Pancreas (tissue), 10 donors: ENCODE measurements at regions not wholly inside any gene's neighbourhood (a gene's known extent, or its start where the extent isn't known, plus 50 kb on each side); places are given as distances from the start of the nearest gene placed in this dataset.

Source experiments
- ATAC-seq, 4 donors: fragments of 200-7000 bp; cut with Tn5 transposase; one replicate each; pipeline versions ENCODE4 v1.8.0 to v1.9.1; 2020; ENCODE audit warnings: mild to moderate bottlenecking in 4 of 4, moderate library complexity in 4 of 4
- DNase-seq, 6 donors: peaks; one replicate each; pipeline ENCODE4 v3.0.0-alpha.2; 2020
- FAIRE-seq: peaks from 2 replicates; lab custom pipeline; 2012; peaks lifted over from hg19 to GRCh38; lab: Jason Lieb, UNC
- H3K27ac ChIP-seq, 4 donors: fragments of 200-600 bp; sonication (generic); 1 replicate in 3 of 4; 2 replicates in 1 of 4; pipeline versions ENCODE4 v1.5.0 to v1.8.0; 2020
- H3K27me3 ChIP-seq, 4 donors: fragments of 200-600 bp; one replicate each; pipeline ENCODE4 v1.8.0; 2021
- H3K36me3 ChIP-seq, 3 donors: fragments of 200-600 bp; sonication (generic) in 1 of 3; one replicate each; pipeline versions ENCODE4 v1.5.0 to v1.8.0; 2020 to 2021
- H3K4me1 ChIP-seq, 3 donors: fragments of 200-600 bp; one replicate each; pipeline ENCODE4 v1.8.0; 2021
- H3K4me3 ChIP-seq, 4 donors: fragments of 200-600 bp; sonication (generic) in 2 of 4; one replicate each; pipeline versions ENCODE4 v1.5.0 to v1.8.0; 2020 to 2021
- H3K9me3 ChIP-seq, 4 donors: fragments of 200-600 bp; one replicate each; pipeline ENCODE4 v1.8.0; 2021
- whole genome bisulfite sequencing, 2 donors: extraction: QIAGEN DNeasy Blood & Tissue Kit; methylation state at CpG; one replicate each; pipeline ENCODE4 v1.1.7; 2013; 5-methylcytosine and 5-hydroxymethylcytosine counted together
- intact Hi-C, 3 donors: fragments of 100-400 bp; cut with DNase I; formaldehyde crosslinking; loops; one replicate each; pipeline versions ENCODE4 v1.11.1 to v1.14.2; 2022
- TF ChIP-seq, protein P1 (sequence below), 4 donors: fragments of 200-600 bp; sonication (generic) in 3 of 4; IDR thresholded peaks; one replicate each; pipeline versions ENCODE4 v1.5.0 to v1.8.0; 2021; ENCODE audit warnings: antibody characterized with exemption in 4 of 4
- donor health status: healthy with polysubstance abuse.
- donor health status: DM: no; HTN: no; CAD: no; lungs with moderate emphysema.
- donor health status: DM: no; HTN: no; CAD: no.
- donor health status: control.
- donor health status: control.
- donor health status: Bipolar disorder and iron deficiency.
- donor health status: DM: yes; HTN: yes; CAD: no.
- donor health status: DM: no; HTN: no; CAD: no.
- donor health status: DM: no; HTN: no; CAD: no.
- donor health status: DM: yes; HTN: yes; CAD: no.

DNA sequence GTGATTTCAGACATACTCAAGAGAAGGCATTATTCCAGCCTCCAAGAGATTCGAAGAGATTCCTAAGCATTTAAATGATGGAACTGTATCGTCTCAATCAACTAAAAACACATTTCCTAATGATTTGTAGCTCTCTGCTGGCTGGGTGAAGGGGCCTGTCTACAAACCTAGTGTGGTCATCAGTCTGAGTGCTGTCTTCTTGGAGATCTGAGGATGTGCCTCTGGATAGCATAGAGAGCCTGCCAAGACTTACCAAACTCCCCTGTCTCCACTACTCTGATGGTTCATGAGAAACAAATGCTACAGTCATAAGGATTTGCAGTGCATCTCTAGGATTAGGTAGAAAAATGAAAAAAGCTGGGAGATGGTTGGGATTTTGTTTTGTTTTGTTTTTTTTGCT is 176.9 kb upstream of the CITED2 start:
- Histone ChIP-seq H3K27me3 (no peaks in the 10 kb centered on the region), H3K4me1 (peaks cover 14 to 25% (median 17%) of the 10 kb centered on the region in 3 donors), H3K27ac (no peak overlapping the region), H3K9me3 (no peaks in the 10 kb centered on the region), H3K36me3 (no peaks in the 10 kb centered on the region), H3K4me3 (no peak overlapping the region)
- WGBS, 2 donors = 90 to 92% methylated on average over 2 of the region's 2 CpGs
- intact Hi-C loops = no loop called here
- FAIRE-seq = no peak
- no peak for DNase-seq
- TF ChIP-seq, protein P1, sequence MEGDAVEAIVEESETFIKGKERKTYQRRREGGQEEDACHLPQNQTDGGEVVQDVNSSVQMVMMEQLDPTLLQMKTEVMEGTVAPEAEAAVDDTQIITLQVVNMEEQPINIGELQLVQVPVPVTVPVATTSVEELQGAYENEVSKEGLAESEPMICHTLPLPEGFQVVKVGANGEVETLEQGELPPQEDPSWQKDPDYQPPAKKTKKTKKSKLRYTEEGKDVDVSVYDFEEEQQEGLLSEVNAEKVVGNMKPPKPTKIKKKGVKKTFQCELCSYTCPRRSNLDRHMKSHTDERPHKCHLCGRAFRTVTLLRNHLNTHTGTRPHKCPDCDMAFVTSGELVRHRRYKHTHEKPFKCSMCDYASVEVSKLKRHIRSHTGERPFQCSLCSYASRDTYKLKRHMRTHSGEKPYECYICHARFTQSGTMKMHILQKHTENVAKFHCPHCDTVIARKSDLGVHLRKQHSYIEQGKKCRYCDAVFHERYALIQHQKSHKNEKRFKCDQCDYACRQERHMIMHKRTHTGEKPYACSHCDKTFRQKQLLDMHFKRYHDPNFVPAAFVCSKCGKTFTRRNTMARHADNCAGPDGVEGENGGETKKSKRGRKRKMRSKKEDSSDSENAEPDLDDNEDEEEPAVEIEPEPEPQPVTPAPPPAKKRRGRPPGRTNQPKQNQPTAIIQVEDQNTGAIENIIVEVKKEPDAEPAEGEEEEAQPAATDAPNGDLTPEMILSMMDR (IDR thresholded peaks at IDR 0.05) = no peak
- no peak for ATAC-seq

DNA sequence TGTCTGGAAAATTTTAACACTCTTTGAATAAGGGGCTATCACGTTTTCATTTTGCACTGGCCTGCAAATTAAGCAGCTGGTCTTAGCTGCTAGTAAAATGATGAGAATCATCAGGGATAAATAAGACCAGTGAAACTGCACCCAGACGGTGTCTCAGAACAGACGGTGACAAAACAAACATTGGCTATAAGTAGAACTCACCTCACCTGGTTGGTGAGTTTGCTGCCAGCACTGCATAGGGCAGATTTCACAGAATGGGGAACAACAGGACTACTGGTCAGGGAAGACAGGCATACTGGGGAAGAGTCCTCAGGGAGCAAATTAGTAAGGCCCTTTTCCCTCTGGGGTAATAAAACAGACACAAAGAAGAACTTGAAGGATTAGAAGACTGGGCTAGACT is 175.9 kb upstream of the CITED2 start:
- H3K27me3 ChIP-seq = no peaks in the 10 kb centered on the region
- peak in 4 of 6 donors; percentile 44 to 62 (median 57) for DNase-seq
- peaks cover 21 to 33% (median 24%) of the 10 kb centered on the region in 3 donors for H3K4me1 ChIP-seq
- H3K4me3 ChIP-seq = no peak overlapping the region
- no peak for FAIRE-seq
- WGBS, 2 donors = 29 to 38% methylated on average over 3 of the region's 3 CpGs
- H3K27ac ChIP-seq = peak overlapping the region in 2 of 4 donors; percentile 5 to 24
- H3K36me3 ChIP-seq = no peaks in the 10 kb centered on the region
- TF ChIP-seq, protein P1 (IDR thresholded peaks at IDR 0.05) = no peak
- H3K9me3 ChIP-seq = no peaks in the 10 kb centered on the region
- intact Hi-C loops = no loop called here
- peak; percentile 87 to 89 (median 87) for ATAC-seq

DNA sequence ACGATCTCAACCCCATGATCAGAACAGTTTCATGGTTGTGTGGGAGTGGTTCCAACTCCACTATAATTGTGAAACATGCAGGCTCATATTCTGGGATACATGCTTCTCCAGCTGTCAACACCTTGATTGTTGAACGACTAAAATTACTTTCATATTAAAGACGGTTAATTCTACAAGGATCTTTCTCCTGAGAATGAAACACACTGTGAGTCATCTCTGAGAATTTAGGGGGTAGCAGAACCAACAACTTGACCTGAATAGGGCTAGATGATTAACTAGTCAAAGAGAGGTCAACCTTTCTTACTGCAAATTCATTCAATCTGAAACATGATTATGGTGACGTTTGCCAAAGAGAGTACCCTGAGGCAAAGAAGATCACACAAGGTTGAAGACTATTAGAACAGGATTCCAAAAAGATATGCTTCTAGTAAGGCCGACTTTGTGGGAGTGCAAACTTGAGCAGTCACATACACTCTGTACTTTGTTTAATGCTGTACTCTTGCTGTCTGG is 175.2 kb upstream of the CITED2 start:
- TF ChIP-seq, protein P1 (IDR thresholded peaks at IDR 0.05) = no peak
- no peaks in the 10 kb centered on the region for H3K27me3 ChIP-seq
- intact Hi-C loops = no loop called here
- no peak overlapping the region for H3K27ac ChIP-seq
- WGBS, 2 donors = 64 to 66% methylated on average over 5 of the region's 5 CpGs
- no peak overlapping the region for H3K4me3 ChIP-seq
- H3K9me3 ChIP-seq = no peaks in the 10 kb centered on the region
- peak in 2 of 4 donors; percentile 11 to 31 for ATAC-seq
- no peaks in the 10 kb centered on the region for H3K36me3 ChIP-seq
- no peak for DNase-seq
- no peak for FAIRE-seq
- peaks cover 17 to 35% (median 28%) of the 10 kb centered on the region in 3 donors for H3K4me1 ChIP-seq

DNA sequence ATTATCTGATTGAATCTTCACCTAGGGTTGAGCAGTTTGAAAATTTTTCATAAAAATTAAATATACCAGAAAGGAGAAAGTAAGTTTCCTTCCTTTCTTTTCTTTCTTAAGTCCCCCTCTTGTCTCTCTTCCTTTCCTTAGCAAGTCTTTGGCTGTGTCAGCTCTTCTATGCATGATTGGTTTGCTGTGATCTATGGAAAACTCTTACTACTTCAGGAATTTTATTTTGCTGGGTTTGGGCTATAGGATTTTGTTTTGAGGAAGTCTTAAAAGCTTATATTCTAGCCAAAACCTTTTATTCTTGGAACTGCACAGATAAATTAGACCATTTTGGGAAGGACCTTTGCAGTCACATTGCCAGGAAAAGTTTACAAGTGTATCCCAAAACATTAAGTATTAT is 173.4 kb upstream of the CITED2 start:
- FAIRE-seq (no peak), DNase-seq (no peak), ATAC-seq (no peak)
- intact Hi-C loops = no loop called here
- Histone ChIP-seq H3K27me3 (no peaks in the 10 kb centered on the region), H3K27ac (peak overlapping the region in 1 of 4 donors; percentile 33), H3K4me3 (no peak overlapping the region), H3K9me3 (no peaks in the 10 kb centered on the region), H3K4me1 (peaks cover 17 to 35% (median 28%) of the 10 kb centered on the region in 3 donors), H3K36me3 (no peaks in the 10 kb centered on the region)
- TF ChIP-seq, protein P1 (IDR thresholded peaks at IDR 0.05) = no peak

DNA sequence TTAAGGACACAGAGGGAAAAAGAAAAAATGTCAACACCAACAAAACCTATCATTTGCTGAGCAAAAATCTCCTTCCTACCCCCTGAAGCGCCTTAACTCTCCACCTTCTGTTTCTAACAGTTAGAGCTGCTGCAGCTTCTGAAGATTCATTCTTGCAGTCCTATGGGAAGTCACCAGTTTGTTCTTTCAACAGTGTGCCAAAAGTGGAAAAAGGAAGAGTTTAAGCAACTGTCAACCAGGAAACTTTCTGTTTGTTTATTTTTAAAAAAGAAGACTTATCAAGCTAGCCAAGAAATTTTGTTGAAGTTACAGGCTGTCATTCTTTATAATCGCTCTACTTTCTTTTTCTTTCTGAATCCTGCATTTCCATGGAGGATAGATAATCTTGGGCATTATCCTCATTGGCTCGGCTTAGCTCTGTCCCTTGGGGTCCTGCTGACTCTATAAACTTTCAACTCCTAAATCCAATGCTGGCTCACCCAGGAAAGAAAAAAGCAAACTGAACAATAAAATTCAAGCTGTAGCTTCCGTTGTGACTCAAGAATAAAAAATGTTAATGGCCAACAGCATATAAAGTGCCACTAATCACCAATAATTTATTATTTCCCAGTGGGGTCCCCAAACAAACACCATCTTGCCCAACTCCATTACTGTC is 172.8 kb upstream of the CITED2 start:
- whole genome bisulfite sequencing, 2 donors = 73 to 76% methylated on average over 4 of the region's 4 CpGs
- Histone ChIP-seq H3K27ac (peak overlapping the region in 1 of 4 donors; percentile 33), H3K4me1 (peaks cover 17 to 35% (median 28%) of the 10 kb centered on the region in 3 donors), H3K4me3 (no peak overlapping the region), H3K36me3 (no peaks in the 10 kb centered on the region), H3K9me3 (no peaks in the 10 kb centered on the region), H3K27me3 (no peaks in the 10 kb centered on the region)
- intact Hi-C loops = no loop called here
- no peak for DNase-seq
- FAIRE-seq = no peak
- TF ChIP-seq, protein P1 (IDR thresholded peaks at IDR 0.05) = no peak
- peak in 1 of 4 donors; percentile 24 for ATAC-seq
